Stomach (tissue), 4 donors: ENCODE measurements at regions not wholly inside any gene's neighbourhood (a gene's known extent, or its start where the extent isn't known, plus 50 kb on each side); places are given as distances from the start of the nearest gene placed in this dataset.

Source experiments
- EP300 ChIP-seq: sonication (generic); formaldehyde crosslinking; IDR thresholded peaks from one replicate; pipeline ENCODE4 v1.6.1; 2017; ENCODE audit warnings: antibody characterized with exemption
- POLR2A ChIP-seq, 4 donors: fragments of 450-650 bp; IDR thresholded peaks; one replicate each; pipeline ENCODE4 v1.6.1; 2016; ENCODE audit warnings: antibody characterized with exemption in 4 of 4, control low read depth in 2 of 4, mild to moderate bottlenecking in 1 of 4, moderate library complexity in 1 of 4
- POLR2AphosphoS5 ChIP-seq, 3 donors: sonication (generic); formaldehyde crosslinking; IDR thresholded peaks; one replicate each; pipeline ENCODE4 v1.6.1; 2016; ENCODE audit warnings: antibody characterized with exemption in 3 of 3
- TF ChIP-seq, protein P1 (sequence below), 7 experiments: fragments of 450-650 bp in 4 of 7; fragments of 200-600 bp in 3 of 7; sonication (generic) in 3 of 7; IDR thresholded peaks; one replicate each; pipeline ENCODE4 v1.5.1; 2016 to 2019; ENCODE audit warnings: antibody characterized with exemption in 7 of 7, control low read depth in 2 of 7, mild to moderate bottlenecking in 1 of 7

DNA sequence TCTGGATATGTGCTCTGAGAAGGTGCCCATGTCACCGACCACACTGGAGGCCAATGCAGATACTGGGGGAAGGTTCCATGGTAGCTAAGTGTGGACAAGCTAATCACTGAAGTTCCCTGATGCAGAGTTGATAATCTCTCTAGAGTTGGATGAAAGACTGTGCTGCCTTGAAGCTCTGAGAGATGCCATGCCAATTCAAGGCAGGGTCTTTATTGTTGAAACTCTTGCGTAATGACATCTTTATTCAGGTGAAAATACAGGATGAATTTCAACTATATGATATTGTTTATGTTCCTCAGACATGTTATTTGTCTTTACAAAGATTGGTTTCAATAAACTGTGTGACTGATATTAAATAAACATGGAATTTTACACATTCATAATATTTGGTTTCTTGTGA, 167.6 kb upstream of the TMEM161B start:
- TF ChIP-seq, protein P1, sequence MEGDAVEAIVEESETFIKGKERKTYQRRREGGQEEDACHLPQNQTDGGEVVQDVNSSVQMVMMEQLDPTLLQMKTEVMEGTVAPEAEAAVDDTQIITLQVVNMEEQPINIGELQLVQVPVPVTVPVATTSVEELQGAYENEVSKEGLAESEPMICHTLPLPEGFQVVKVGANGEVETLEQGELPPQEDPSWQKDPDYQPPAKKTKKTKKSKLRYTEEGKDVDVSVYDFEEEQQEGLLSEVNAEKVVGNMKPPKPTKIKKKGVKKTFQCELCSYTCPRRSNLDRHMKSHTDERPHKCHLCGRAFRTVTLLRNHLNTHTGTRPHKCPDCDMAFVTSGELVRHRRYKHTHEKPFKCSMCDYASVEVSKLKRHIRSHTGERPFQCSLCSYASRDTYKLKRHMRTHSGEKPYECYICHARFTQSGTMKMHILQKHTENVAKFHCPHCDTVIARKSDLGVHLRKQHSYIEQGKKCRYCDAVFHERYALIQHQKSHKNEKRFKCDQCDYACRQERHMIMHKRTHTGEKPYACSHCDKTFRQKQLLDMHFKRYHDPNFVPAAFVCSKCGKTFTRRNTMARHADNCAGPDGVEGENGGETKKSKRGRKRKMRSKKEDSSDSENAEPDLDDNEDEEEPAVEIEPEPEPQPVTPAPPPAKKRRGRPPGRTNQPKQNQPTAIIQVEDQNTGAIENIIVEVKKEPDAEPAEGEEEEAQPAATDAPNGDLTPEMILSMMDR (IDR thresholded peaks at IDR 0.05): no peak
- TF ChIP-seq POLR2A (IDR thresholded peaks at IDR 0.05): no peak
- TF ChIP-seq POLR2AphosphoS5 (IDR thresholded peaks at IDR 0.05): no peak
- TF ChIP-seq EP300: no peak
